ENCODE measurements at regions not wholly inside any gene's neighbourhood (a gene's known extent, or its start where the extent isn't known, plus 50 kb on each side); places are given as distances from the start of the nearest gene placed in this dataset.

- no peak overlapping the region for H3K4me3 ChIP-seq (ENCODE audit: low read depth, low read length)
- H3K27ac ChIP-seq, result no peak overlapping the region
- H3K9me3 ChIP-seq (ENCODE audit: control insufficient read depth, low read length), result no peaks in the 10 kb centered on the region
Observed at GRCh38 chrX:15107367-15107988, 162.4 kb downstream of the ASB9 start.

GRCh38 chrX:15098505-15098904 is 171.4 kb downstream of the ASB9 start:
- no peak overlapping the region for H3K27ac ChIP-seq
- H2AFZ ChIP-seq, result no peak overlapping the region
- H3K9ac ChIP-seq, result no peak overlapping the region
- H3K79me2 ChIP-seq, result no peaks in the 10 kb centered on the region
- H3K9me3 ChIP-seq (ENCODE audit: control insufficient read depth, low read length), result no peaks in the 10 kb centered on the region
- no peak for TF ChIP-seq CTCF (IDR thresholded peaks at IDR 0.05)
- H3K4me2 ChIP-seq (ENCODE audit: low read length), result no peak overlapping the region
- H3K36me3 ChIP-seq (ENCODE audit: control insufficient read depth, insufficient read depth, low read length), result no peaks in the 10 kb centered on the region
- no peaks in the 10 kb centered on the region for H3K4me1 ChIP-seq
- no peak overlapping the region for H3K4me3 ChIP-seq (ENCODE audit: low read depth, low read length)
- H3K27me3 ChIP-seq (ENCODE audit: control insufficient read depth, insufficient read depth, low read length), result no peaks in the 10 kb centered on the region

More at GRCh38 chrX:15107367-15107988, 162.4 kb downstream of the ASB9 start:
- Histone ChIP-seq H3K79me2 (no peaks in the 10 kb centered on the region), H3K9ac (no peak overlapping the region), H3K4me2 (ENCODE audit: low read length) (no peak overlapping the region), H3K4me1 (no peaks in the 10 kb centered on the region), H2AFZ (no peak overlapping the region), H3K27me3 (ENCODE audit: control insufficient read depth, insufficient read depth, low read length) (no peaks in the 10 kb centered on the region), H3K36me3 (ENCODE audit: control insufficient read depth, insufficient read depth, low read length) (peaks cover 2% of the 10 kb centered on the region)
- TF ChIP-seq CTCF (IDR thresholded peaks at IDR 0.05), result no peak

- Histone ChIP-seq H3K9me3 (ENCODE audit: control insufficient read depth, low read length) (no peaks in the 10 kb centered on the region), H3K79me2 (no peaks in the 10 kb centered on the region), H3K4me3 (ENCODE audit: low read depth, low read length) (no peak overlapping the region), H2AFZ (no peak overlapping the region), H3K36me3 (ENCODE audit: control insufficient read depth, insufficient read depth, low read length) (no peaks in the 10 kb centered on the region), H3K4me2 (ENCODE audit: low read length) (no peak overlapping the region), H3K9ac (no peak overlapping the region), H3K27ac (no peak overlapping the region), H3K27me3 (ENCODE audit: control insufficient read depth, insufficient read depth, low read length) (no peaks in the 10 kb centered on the region), H3K4me1 (no peaks in the 10 kb centered on the region)
- TF ChIP-seq CTCF (IDR thresholded peaks at IDR 0.05), result no peak
Observed at GRCh38 chrX:15087747-15088146, 182.1 kb downstream of the ASB9 start.

- Histone ChIP-seq H3K9me3 (ENCODE audit: control insufficient read depth, low read length) (no peaks in the 10 kb centered on the region), H3K9ac (no peak overlapping the region), H2AFZ (no peak overlapping the region), H3K27me3 (ENCODE audit: control insufficient read depth, insufficient read depth, low read length) (no peaks in the 10 kb centered on the region), H3K4me3 (ENCODE audit: low read depth, low read length) (no peak overlapping the region), H3K36me3 (ENCODE audit: control insufficient read depth, insufficient read depth, low read length) (no peaks in the 10 kb centered on the region), H3K27ac (no peak overlapping the region), H3K4me1 (no peaks in the 10 kb centered on the region), H3K4me2 (ENCODE audit: low read length) (no peak overlapping the region), H3K79me2 (no peaks in the 10 kb centered on the region)
- no peak for TF ChIP-seq CTCF (IDR thresholded peaks at IDR 0.05)
Observed at GRCh38 chrX:15073313-15073712, 196.6 kb downstream of the ASB9 start.

GRCh38 chrX:15072880-15073279 is 197.0 kb downstream of the ASB9 start:
- no peaks in the 10 kb centered on the region for H3K9me3 ChIP-seq (ENCODE audit: control insufficient read depth, low read length)
- no peak overlapping the region for H3K27ac ChIP-seq
- no peak overlapping the region for H3K9ac ChIP-seq
- H3K4me2 ChIP-seq (ENCODE audit: low read length), result no peak overlapping the region
- H3K4me1 ChIP-seq, result no peaks in the 10 kb centered on the region
- H3K4me3 ChIP-seq (ENCODE audit: low read depth, low read length), result no peak overlapping the region
- H2AFZ ChIP-seq, result no peak overlapping the region
- H3K27me3 ChIP-seq (ENCODE audit: control insufficient read depth, insufficient read depth, low read length), result no peaks in the 10 kb centered on the region
- no peaks in the 10 kb centered on the region for H3K36me3 ChIP-seq (ENCODE audit: control insufficient read depth, insufficient read depth, low read length)
- TF ChIP-seq CTCF (IDR thresholded peaks at IDR 0.05), result no peak
- no peaks in the 10 kb centered on the region for H3K79me2 ChIP-seq
